ENCODE measurements at regions not wholly inside any gene's neighbourhood (a gene's known extent, or its start where the extent isn't known, plus 50 kb on each side); places are given as distances from the start of the nearest gene placed in this dataset.

- no peak for TF ChIP-seq POLR2A (IDR thresholded peaks at IDR 0.05)
- no peak for TF ChIP-seq CTCF (IDR thresholded peaks at IDR 0.05 in 4 of 5, conservative IDR thresholded peaks at IDR 0.05 in 1 of 5)
Measured at GRCh38 chr4:30790998-30791397, 70.8 kb downstream of the PCDH7 start.
